MM.1S (cell line): ENCODE measurements at regions not wholly inside any gene's neighbourhood (a gene's known extent, or its start where the extent isn't known, plus 50 kb on each side); places are given as distances from the start of the nearest gene placed in this dataset.

Source experiments
- DNase-seq: peaks from one replicate; pipeline ENCODE4 v3.0.0-alpha.2; 2015
- H2AFZ ChIP-seq: fragments of 300-600 bp; sonication (generic); 2 replicates; pipeline ENCODE4 v1.6.0; 2016; ENCODE audit warnings: antibody characterized with exemption, low read length
- H3F3A ChIP-seq: fragments of 300-600 bp; sonication (generic); 2 replicates; pipeline ENCODE4 v1.6.1; 2016; ENCODE audit warnings: mild to moderate bottlenecking, antibody characterized with exemption, low read length, moderate library complexity, mixed read lengths; ENCODE audit not compliant: insufficient read depth
- H3K27ac ChIP-seq: fragments of 300-600 bp; sonication (generic); 2 replicates; pipeline ENCODE4 v1.5.1; 2016; ENCODE audit warnings: mild to moderate bottlenecking, low read length
- H3K27me3 ChIP-seq: fragments of 300-600 bp; sonication (generic); replicated peaks from 2 replicates; pipeline ENCODE4 v1.6.0; 2016; ENCODE audit warnings: low read length; ENCODE audit not compliant: insufficient read depth
- H3K36me3 ChIP-seq: fragments of 300-600 bp; sonication (generic); replicated peaks from 2 replicates; pipeline ENCODE4 v1.6.1; 2016; ENCODE audit warnings: mild to moderate bottlenecking, low read length, mixed read lengths; ENCODE audit not compliant: insufficient read depth
- H3K4me1 ChIP-seq: fragments of 300-600 bp; sonication (generic); 2 replicates; pipeline ENCODE4 v1.6.1; 2016; ENCODE audit warnings: low read length, mixed read lengths
- H3K4me2 ChIP-seq: fragments of 300-600 bp; sonication (generic); 2 replicates; pipeline ENCODE4 v1.6.0; 2016; ENCODE audit warnings: low read depth, low read length
- H3K4me3 ChIP-seq: fragments of 300-600 bp; sonication (generic); 2 replicates; pipeline ENCODE4 v1.5.1; 2016; ENCODE audit warnings: low read length, mixed read lengths
- H3K79me2 ChIP-seq: fragments of 300-600 bp; sonication (generic); 2 replicates; pipeline ENCODE4 v1.6.1; 2016; ENCODE audit warnings: mixed run types, low read length, mixed read lengths
- H3K9ac ChIP-seq: fragments of 300-600 bp; sonication (generic); 2 replicates; pipeline ENCODE4 v1.6.1; 2016; ENCODE audit warnings: low read length, mixed read lengths
- H3K9me2 ChIP-seq: fragments of 300-600 bp; sonication (generic); replicated peaks from 2 replicates; pipeline ENCODE4 v1.6.1; 2016; ENCODE audit warnings: mild to moderate bottlenecking, low read length, mixed read lengths; ENCODE audit not compliant: insufficient read depth
- H3K9me3 ChIP-seq: fragments of 300-600 bp; sonication (generic); replicated peaks from 2 replicates; pipeline ENCODE4 v1.6.1; 2016; ENCODE audit warnings: mild to moderate bottlenecking, low read length, mixed read lengths; ENCODE audit not compliant: insufficient read depth
- H4K20me1 ChIP-seq: fragments of 300-600 bp; sonication (generic); 2 replicates; pipeline ENCODE4 v1.6.1; 2016; ENCODE audit warnings: mild to moderate bottlenecking, low read length, moderate library complexity, mixed read lengths; ENCODE audit not compliant: insufficient read depth
- EZH2 ChIP-seq: fragments of 300-600 bp; sonication (generic); optimal IDR thresholded peaks from 2 replicates; pipeline ENCODE3; 2017; ENCODE audit warnings: low read depth, mild to moderate bottlenecking, antibody characterized with exemption, low read length, mixed read lengths
- EZH2phosphoT487 ChIP-seq: fragments of 300-600 bp; sonication (generic); IDR thresholded peaks from 2 replicates; pipeline ENCODE4 v1.6.1; 2018; ENCODE audit warnings: antibody characterized with exemption, low read length
- TF ChIP-seq, protein P1 (sequence below): fragments of 300-600 bp; sonication (generic); IDR thresholded peaks from 2 replicates; pipeline ENCODE4 v1.5.1; 2016; ENCODE audit warnings: antibody characterized with exemption, low read length, mixed read lengths

DNA sequence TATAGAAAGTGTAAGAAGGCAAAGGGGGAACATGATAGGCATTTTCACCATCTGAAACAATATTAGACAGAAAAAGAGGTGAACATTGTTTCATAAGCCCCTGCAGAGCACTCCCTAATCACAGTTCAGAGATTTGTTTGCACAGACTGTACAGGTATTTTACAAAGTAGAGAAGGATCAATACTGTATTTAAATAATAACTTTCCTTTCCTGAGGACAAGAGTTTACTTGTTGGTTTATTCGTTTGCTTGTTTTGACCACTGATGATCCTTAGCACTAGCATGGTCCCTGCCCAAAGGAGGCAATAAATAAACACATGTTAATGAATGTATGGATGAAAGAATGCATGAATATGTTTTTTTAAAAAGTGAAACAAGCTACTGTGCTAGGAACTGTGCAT, 690.1 kb upstream of the COBL start:
- no peak overlapping the region for H2AFZ ChIP-seq
- no peaks in the 10 kb centered on the region for H3F3A ChIP-seq
- no peaks in the 10 kb centered on the region for H3K4me1 ChIP-seq
- H3K79me2 ChIP-seq = no peaks in the 10 kb centered on the region
- H3K4me3 ChIP-seq = no peak overlapping the region
- no peak for TF ChIP-seq EZH2
- TF ChIP-seq, protein P1, sequence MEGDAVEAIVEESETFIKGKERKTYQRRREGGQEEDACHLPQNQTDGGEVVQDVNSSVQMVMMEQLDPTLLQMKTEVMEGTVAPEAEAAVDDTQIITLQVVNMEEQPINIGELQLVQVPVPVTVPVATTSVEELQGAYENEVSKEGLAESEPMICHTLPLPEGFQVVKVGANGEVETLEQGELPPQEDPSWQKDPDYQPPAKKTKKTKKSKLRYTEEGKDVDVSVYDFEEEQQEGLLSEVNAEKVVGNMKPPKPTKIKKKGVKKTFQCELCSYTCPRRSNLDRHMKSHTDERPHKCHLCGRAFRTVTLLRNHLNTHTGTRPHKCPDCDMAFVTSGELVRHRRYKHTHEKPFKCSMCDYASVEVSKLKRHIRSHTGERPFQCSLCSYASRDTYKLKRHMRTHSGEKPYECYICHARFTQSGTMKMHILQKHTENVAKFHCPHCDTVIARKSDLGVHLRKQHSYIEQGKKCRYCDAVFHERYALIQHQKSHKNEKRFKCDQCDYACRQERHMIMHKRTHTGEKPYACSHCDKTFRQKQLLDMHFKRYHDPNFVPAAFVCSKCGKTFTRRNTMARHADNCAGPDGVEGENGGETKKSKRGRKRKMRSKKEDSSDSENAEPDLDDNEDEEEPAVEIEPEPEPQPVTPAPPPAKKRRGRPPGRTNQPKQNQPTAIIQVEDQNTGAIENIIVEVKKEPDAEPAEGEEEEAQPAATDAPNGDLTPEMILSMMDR = no peak
- no peak for TF ChIP-seq EZH2phosphoT487
- no peak overlapping the region for H3K27ac ChIP-seq
- no peak for DNase-seq
- no peaks in the 10 kb centered on the region for H3K9me3 ChIP-seq
- H3K27me3 ChIP-seq = no peaks in the 10 kb centered on the region
- no peaks in the 10 kb centered on the region for H3K36me3 ChIP-seq
- no peak overlapping the region for H3K9ac ChIP-seq
- no peaks in the 10 kb centered on the region for H3K9me2 ChIP-seq
- no peak overlapping the region for H3K4me2 ChIP-seq
- no peaks in the 10 kb centered on the region for H4K20me1 ChIP-seq

DNA sequence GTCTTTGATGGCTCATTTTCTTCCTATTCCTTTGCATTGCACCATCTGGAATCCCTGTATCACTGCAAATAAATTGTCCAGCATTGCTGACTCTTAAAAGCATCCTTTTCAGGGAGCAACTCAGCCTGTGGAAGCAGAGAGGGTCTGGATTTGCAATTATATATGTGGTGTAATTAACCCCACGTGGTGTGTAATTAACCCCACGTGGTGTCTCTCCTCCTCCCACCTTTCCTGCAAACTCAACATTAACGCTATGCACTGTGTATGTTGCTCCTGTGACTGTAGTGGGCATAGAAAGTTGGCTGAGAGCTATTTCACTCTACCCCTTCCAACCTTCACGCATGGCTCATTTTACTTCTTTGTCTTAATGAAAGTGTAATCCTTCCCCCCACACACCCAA, 689.0 kb upstream of the COBL start:
- TF ChIP-seq EZH2phosphoT487 = no peak
- no peak for TF ChIP-seq EZH2
- TF ChIP-seq, protein P1 = no peak
- no peak for DNase-seq
- no peaks in the 10 kb centered on the region for H3F3A ChIP-seq
- H2AFZ ChIP-seq = no peak overlapping the region
- H3K9me2 ChIP-seq = no peaks in the 10 kb centered on the region
- H3K9ac ChIP-seq = no peak overlapping the region
- H3K27ac ChIP-seq = no peak overlapping the region
- H3K4me1 ChIP-seq = no peaks in the 10 kb centered on the region
- H3K4me2 ChIP-seq = no peak overlapping the region
- H4K20me1 ChIP-seq = no peaks in the 10 kb centered on the region
- no peaks in the 10 kb centered on the region for H3K79me2 ChIP-seq
- no peaks in the 10 kb centered on the region for H3K9me3 ChIP-seq
- H3K4me3 ChIP-seq = no peak overlapping the region
- no peaks in the 10 kb centered on the region for H3K27me3 ChIP-seq
- no peaks in the 10 kb centered on the region for H3K36me3 ChIP-seq

DNA sequence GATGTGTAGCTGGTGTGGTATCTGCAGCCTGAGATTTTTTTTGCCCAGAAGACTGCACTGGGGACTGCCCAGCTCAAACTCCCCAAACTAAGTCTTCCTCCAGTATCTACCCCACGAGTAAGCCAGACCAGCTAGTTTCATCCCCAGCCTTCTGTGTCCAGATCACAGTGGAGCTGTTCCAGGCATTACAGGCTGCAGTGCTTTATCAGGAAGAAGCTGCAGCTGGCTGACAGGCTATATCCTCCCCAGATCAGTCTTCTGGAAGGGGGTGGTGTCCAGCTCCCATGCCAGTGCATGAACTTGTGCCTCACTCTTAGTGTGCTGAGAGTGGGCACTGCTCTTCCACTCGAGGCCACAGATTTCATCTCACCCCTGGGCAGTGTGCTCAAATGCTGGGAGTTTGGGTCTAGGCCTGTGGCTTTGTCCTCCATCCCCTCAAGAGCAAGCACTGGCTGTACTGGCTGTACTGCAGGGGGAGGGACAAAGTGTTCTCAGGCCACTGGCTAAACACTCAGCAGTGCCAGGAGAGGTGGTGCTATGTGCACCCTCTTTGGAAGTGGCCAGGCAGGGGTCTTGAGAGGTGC, 679.1 kb upstream of the COBL start:
- no peaks in the 10 kb centered on the region for H3F3A ChIP-seq
- no peak overlapping the region for H3K9ac ChIP-seq
- TF ChIP-seq, protein P1 = no peak
- TF ChIP-seq EZH2phosphoT487 (no peak), EZH2 (no peak)
- H3K36me3 ChIP-seq = no peaks in the 10 kb centered on the region
- H3K9me2 ChIP-seq = no peaks in the 10 kb centered on the region
- H3K4me1 ChIP-seq = peaks cover 3% of the 10 kb centered on the region; the same call in 1 of the 2 replicates
- no peaks in the 10 kb centered on the region for H3K79me2 ChIP-seq
- no peak overlapping the region for H3K27ac ChIP-seq
- no peak overlapping the region for H3K4me2 ChIP-seq
- no peak overlapping the region for H2AFZ ChIP-seq
- no peaks in the 10 kb centered on the region for H3K9me3 ChIP-seq
- H3K4me3 ChIP-seq = no peak overlapping the region
- H4K20me1 ChIP-seq = no peaks in the 10 kb centered on the region
- no peaks in the 10 kb centered on the region for H3K27me3 ChIP-seq
- no peak for DNase-seq
